ENCODE measurements at regions not wholly inside any gene's neighbourhood (a gene's known extent, or its start where the extent isn't known, plus 50 kb on each side); places are given as distances from the start of the nearest gene placed in this dataset.
"Not testable (repeated sequence)": the region's sequence is repeated elsewhere in the genome, so short reads cannot be mapped to it uniquely, and the experiment has no call there.

DNA sequence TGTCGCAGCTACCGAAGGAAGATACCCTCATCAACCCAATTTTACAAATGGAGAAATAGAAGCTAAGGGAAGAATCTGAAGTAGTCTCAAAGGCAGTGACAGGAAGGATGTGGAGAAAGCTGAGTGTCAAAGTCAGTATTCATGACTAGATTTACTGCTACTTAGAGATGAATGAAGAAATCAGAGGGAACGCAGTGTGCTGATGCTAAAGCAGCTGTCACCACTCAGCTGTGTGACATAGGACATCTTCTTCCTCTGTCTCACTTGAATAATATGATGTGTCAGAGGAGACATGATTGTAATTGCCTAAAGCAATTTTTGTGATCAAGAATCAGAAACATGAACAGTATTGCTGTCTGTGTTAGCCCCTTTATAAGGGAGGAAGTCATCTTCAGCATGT lies 54.1 kb downstream of the RAB6D start:
- DNase-seq: not testable (repeated sequence)

GRCh38 chr2:131300153-131300552 lies 63.8 kb downstream of the RAB6D start:
- not testable (repeated sequence) for DNase-seq

GRCh38 chr2:131277857-131278256 lies 68.5 kb downstream of the POTEE start:
- DNase-seq: not testable (repeated sequence)

DNA sequence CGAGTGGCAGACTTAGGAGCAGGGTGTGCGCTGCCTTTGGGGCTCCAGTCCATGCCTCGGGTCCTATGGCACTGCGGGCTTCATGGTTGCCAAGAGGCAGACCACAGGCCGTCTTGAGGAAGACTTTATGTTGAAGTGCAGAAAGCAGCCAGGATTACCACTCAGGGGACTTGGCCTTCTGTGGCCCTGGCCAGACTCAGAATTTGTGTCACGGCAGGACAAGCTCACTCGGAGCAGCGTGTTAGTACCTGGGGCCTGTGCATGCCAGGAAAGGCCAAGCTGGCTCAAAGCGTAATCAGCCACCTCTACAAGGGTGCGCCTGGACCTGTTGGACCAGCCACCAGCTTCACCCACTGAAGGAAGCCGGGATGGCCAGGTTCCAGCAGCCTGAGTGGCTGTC lies 68.0 kb downstream of the POTEE start:
- not testable (repeated sequence) for DNase-seq

DNA sequence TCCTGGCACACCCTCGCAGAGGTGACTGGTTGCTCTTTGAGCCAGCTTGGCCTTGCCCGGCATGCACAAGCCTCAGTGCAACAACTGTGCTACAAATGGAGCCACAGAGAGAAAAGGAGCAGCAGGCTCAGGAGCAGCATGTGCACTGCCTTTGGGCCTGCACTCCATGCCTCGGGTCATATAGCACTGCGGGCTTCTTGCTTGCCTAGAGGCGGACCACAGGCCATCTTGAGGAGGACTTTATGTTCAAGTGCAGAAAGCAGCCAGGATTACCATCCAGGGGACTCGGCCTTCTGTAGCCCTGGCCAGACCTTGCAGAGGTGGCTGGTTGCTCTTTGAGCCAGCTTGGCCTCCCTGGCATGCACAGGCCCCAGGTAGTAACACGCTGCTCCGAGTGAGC lies 62.7 kb downstream of the POTEE start:
- not testable (repeated sequence) for DNase-seq

DNA sequence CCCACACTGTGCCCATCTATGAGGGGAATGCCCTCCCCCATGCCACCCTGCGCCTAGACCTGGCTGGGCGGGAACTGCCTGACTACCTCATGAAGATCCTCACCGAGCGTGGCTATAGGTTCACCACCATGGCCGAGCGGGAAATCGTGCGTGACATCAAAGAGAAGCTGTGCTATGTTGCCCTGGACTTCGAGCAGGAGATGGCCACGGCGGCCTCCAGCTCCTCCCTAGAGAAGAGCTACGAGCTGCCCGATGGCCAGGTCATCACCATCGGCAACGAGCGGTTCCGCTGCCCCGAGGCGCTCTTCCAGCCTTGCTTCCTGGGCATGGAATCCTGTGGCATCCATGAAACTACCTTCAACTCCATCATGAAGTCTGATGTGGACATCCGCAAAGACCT lies 54.7 kb downstream of the POTEE start:
- DNase-seq: peak; percentile 51

All from activated effector memory CD4-positive, alpha-beta T cell treated with anti-CD3 and anti-CD28 coated beads, Interleukin-2, amount 50 U/mL, for 16 hours (primary cell).